NCI-H2227 (cell line): ENCODE measurements at regions not wholly inside any gene's neighbourhood (a gene's known extent, or its start where the extent isn't known, plus 50 kb on each side); places are given as distances from the start of the nearest gene placed in this dataset.
"Not testable (repeated sequence)": the region's sequence is repeated elsewhere in the genome, so short reads cannot be mapped to it uniquely, and the experiment has no call there.

Source experiments
- DNase-seq: peaks from one replicate; lab custom pipeline; 2025; ENCODE audit not compliant: unreplicated experiment; lab: John Stamatoyannopoulos, UW

- DNase-seq: peak; percentile 22
Measured at GRCh38 chr6:43891072-43891870, 121.3 kb downstream of the VEGFA start.

GRCh38 chr6:43890197-43891062 is 120.4 kb downstream of the VEGFA start:
- DNase-seq: no peak

- DNase-seq: no peak
Measured at GRCh38 chr6:43887906-43888683, 118.1 kb downstream of the VEGFA start.

GRCh38 chr6:43887340-43887858 is 117.4 kb downstream of the VEGFA start:
- no peak for DNase-seq

GRCh38 chr6:43886717-43887339 is 116.8 kb downstream of the VEGFA start:
- no peak for DNase-seq

- DNase-seq: no peak
Measured at GRCh38 chr6:43886067-43886461, 116.1 kb downstream of the VEGFA start.

GRCh38 chr6:43885399-43886066 is 115.5 kb downstream of the VEGFA start:
- DNase-seq: no peak

- no peak for DNase-seq
Measured at GRCh38 chr6:43884652-43885022, 114.6 kb downstream of the VEGFA start.

- no peak for DNase-seq
Measured at GRCh38 chr6:43883847-43884651, 114.0 kb downstream of the VEGFA start.

- DNase-seq: not testable (repeated sequence)
Measured at GRCh38 chr6:43882690-43883448, 112.9 kb downstream of the VEGFA start.

GRCh38 chr6:43880236-43881137 is 110.5 kb downstream of the VEGFA start:
- no peak for DNase-seq

GRCh38 chr6:43879722-43880121 is 109.7 kb downstream of the VEGFA start:
- DNase-seq: no peak

- no peak for DNase-seq
Measured at GRCh38 chr6:43878823-43879495, 108.9 kb downstream of the VEGFA start.

- DNase-seq: no peak
Measured at GRCh38 chr6:43878127-43878634, 108.2 kb downstream of the VEGFA start.

GRCh38 chr6:43877463-43878126 is 107.6 kb downstream of the VEGFA start:
- no peak for DNase-seq

GRCh38 chr6:43877036-43877435 is 107.0 kb downstream of the VEGFA start:
- no peak for DNase-seq
